GM12864 (cell line): ENCODE measurements at regions not wholly inside any gene's neighbourhood (a gene's known extent, or its start where the extent isn't known, plus 50 kb on each side); places are given as distances from the start of the nearest gene placed in this dataset.
"Not testable (repeated sequence)": the region's sequence is repeated elsewhere in the genome, so short reads cannot be mapped to it uniquely, and the experiment has no call there.

Experiments used
- DNase-seq: peaks from one replicate; pipeline ENCODE4 v3.0.0-alpha.2; 2011; ENCODE audit warnings: low read depth
- H3K4me3 ChIP-seq: 2 replicates; pipeline ENCODE4 v1.5.1; 2011; ENCODE audit warnings: mild to moderate bottlenecking, low read depth, low read length, control low read depth
- TF ChIP-seq, protein P1 (sequence below): IDR thresholded peaks from 2 replicates; pipeline ENCODE4 v1.5.1; 2011; ENCODE audit warnings: low read depth, mild to moderate bottlenecking, moderate library complexity, low read length, control low read depth, inconsistent platforms; ENCODE audit errors: missing control alignments

DNA sequence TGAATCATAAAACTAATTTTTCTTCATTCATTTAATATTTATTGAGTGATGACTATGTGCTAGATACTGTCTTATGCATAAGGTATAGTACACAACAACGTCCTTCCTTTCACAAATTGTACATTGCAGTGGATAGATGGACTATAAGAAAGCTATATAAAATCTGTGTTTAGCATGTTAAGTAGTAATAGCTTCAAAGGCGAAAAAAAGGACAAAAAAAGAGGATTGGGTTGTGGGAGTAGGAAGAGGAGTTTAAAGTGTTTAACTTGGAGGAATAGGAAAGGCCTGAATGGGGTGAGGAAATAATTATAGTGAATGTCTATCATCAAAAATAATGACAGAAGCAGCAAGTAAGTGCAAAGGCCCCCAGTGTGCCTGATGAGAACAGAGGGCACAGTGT, 565.4 kb upstream of the LUZP2 start:
- no peak overlapping the region for H3K4me3 ChIP-seq
- TF ChIP-seq, protein P1, sequence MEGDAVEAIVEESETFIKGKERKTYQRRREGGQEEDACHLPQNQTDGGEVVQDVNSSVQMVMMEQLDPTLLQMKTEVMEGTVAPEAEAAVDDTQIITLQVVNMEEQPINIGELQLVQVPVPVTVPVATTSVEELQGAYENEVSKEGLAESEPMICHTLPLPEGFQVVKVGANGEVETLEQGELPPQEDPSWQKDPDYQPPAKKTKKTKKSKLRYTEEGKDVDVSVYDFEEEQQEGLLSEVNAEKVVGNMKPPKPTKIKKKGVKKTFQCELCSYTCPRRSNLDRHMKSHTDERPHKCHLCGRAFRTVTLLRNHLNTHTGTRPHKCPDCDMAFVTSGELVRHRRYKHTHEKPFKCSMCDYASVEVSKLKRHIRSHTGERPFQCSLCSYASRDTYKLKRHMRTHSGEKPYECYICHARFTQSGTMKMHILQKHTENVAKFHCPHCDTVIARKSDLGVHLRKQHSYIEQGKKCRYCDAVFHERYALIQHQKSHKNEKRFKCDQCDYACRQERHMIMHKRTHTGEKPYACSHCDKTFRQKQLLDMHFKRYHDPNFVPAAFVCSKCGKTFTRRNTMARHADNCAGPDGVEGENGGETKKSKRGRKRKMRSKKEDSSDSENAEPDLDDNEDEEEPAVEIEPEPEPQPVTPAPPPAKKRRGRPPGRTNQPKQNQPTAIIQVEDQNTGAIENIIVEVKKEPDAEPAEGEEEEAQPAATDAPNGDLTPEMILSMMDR: no peak
- DNase-seq: no peak

DNA sequence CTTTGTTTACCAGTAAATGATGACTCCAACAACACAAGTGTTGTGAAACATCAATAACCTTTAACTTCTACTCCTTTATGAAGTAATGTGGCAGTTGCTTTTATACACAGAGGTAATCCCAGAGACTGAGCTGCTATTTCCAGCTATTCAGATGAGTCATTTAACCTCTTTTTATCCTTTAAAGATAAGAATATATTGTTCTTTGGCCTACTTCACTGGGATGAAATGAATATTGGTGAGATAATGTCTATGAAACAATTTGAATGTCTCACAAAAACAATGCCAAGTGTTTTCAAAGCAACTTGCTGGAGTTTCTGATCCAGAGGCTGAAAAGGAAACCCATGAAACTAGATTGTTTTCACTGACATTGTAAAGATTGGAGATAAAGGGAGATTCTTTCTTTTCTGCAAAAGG, 564.4 kb upstream of the LUZP2 start:
- no peak for DNase-seq
- TF ChIP-seq, protein P1: no peak
- no peak overlapping the region for H3K4me3 ChIP-seq

DNA sequence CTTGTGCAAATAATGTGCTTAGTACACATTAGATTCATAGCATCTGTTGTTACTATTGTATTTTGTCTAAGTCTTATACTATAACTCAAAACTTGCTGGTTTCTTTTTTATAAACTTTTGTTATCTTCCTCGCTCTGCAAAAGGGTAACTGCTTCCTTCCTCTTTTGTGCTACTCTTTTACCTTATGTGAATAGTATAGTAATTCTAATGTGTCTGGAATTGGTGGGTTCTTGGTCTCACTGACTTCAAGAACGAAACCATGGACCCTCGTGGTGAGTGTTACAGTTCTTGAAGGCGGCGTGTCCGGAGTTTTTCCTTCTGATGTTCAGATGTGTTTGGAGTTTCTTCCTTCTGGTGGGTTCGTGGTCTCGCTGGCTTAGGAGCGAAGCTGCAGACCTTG, 563.1 kb upstream of the LUZP2 start:
- TF ChIP-seq, protein P1: no peak
- H3K4me3 ChIP-seq: no peak overlapping the region
- DNase-seq: no peak

DNA sequence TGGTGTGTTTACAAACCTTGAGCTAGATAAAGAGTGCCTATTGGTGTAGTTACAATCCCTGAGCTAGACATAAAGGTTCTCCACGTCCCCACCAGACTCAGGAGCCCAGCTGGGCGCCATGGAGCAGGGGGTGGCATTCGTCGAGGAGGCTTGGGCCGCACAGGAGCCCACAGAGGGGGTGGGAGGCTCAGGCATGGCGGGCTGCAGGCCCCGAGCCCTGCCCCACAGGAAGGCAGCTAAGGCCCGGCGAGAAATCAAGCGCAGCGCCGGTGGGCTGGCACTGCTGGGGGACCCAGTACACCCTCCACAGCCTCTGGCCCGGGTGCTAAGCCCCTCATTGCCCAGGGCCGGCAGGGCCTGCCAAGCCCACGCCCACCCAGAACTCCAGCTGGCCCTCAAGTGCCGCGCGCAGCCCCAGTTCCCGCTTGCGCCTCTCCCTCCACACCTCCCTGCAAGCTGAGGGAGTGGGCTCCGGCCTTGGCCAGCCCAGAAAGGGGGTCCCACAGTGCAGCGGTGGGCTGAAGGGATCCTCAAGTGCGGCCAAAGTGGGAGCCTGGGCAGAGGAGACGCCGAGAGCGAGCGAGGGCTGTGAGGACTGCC, 562.1 kb upstream of the LUZP2 start:
- DNase-seq, H3K4me3 ChIP-seq: not testable (repeated sequence)

DNA sequence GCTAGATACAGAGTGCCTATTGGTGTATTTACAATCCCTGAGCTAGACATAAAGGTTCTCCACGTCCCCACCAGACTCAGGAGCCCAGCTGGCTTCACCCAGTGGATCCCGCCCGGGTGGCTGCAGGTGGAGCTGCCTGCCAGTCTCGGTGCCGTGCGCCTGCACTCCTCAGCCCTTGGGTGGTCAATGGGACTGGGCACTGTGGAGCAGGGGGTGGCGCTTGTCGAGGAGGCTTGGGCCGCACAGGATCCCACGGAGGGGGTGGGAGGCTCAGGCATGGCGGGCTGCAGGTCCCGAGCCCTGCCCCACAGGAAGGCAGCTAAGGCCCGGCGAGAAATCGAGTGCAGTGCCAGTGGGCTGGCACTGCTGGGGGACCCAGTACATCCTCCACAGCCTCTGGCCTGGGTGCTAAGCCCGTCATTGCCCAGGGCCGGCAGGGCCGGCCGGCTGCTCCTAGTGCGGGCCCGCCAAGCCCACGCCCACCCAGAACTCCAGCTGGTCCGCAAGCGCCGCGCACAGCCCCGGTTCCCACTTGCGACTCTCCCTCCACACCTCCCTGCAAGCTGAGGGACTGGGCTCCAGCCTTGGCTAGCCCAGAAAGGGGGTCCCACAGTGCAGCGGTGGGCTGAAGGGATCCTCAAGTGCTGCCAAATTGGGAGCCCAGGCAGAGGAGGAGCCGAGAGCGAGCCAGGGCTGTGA, 554.6 kb upstream of the LUZP2 start:
- not testable (repeated sequence) for DNase-seq

DNA sequence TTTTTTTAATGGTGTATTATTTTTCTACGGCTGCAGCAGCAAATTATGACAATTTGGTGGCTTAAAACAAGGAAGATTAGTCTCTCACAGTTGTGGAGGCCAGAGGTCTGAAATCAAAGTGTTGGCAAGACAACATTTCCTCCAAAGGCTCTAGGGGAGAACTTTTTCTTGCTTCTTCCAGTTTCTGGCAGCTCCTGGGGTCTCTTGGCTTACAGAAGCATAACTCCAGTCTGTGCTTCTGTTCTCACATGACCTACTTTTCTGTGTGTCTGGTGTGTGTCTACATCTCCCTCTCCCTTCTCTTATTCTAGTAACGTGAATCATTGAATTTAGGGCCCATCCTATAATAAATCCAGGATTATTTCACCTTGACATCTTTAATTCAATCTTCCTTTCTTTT, 551.9 kb upstream of the LUZP2 start:
- TF ChIP-seq, protein P1: no peak
- DNase-seq: no peak
- H3K4me3 ChIP-seq: no peak overlapping the region

More for the DNA sequence above, 554.6 kb upstream of the LUZP2 start:
- H3K4me3 ChIP-seq: not testable (repeated sequence)

DNA sequence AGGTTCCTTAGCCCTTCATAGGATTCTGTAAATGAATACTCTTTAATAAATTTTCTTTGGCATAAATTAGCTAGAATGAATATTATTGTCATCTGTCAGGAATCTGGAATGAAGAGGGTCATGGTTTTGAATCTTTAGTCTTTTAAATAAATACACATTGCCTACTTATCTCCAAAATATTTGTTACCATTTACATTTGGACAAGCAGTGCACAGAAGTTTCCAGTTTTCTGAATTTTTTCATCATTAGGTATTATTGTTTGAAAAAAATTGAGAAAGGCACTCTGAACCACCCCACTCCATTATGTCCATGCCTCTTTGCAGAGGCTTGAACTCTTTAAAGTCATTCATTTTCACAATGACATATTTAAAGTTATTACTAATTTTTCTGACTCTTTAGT, 549.0 kb upstream of the LUZP2 start:
- TF ChIP-seq, protein P1: no peak
- no peak overlapping the region for H3K4me3 ChIP-seq
- DNase-seq: no peak

DNA sequence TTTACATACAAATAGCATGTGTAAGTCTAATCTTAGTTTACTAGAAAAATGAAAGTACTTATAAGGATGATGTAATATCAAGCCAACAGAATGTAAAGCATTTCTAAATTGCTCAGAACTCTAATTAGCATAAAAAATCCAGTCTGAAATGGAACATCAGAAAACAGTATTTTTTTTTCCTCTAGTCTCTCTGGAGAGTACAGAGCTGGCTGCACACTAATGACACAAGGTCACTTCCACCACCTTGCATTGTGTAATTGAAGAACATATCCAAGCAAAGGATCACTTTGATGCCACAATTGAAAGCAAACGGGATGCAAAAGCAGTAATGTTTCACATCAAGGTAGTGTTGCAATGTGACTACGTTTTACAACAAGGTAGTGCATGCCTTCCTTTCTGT, 548.0 kb upstream of the LUZP2 start:
- no peak for DNase-seq
- H3K4me3 ChIP-seq: no peak overlapping the region
- TF ChIP-seq, protein P1: no peak
